ENCODE measurements at regions not wholly inside any gene's neighbourhood (a gene's known extent, or its start where the extent isn't known, plus 50 kb on each side); places are given as distances from the start of the nearest gene placed in this dataset.
"Not testable (repeated sequence)": the region's sequence is repeated elsewhere in the genome, so short reads cannot be mapped to it uniquely, and the experiment has no call there.

DNA sequence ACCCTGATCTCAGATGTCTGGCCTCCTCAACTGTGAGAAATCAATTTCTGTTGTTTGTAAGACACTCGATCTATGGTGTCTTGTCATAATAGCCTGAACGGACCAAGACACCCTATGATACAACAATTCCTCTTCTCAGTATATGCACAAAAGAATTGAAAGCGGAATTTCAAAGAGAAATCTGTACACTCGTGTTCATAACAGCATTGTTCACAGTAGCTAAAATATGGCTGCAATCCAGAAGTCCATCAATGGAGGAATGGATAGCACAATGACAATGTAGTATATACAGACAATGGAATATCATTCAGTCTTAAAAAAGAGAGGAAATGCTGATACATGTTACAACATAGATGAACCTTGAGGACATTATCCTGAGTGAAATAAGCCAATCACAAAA, 354.6 kb downstream of the SFMBT2 start:
- no peak for DNase-seq (ENCODE audit: low read depth)

DNA sequence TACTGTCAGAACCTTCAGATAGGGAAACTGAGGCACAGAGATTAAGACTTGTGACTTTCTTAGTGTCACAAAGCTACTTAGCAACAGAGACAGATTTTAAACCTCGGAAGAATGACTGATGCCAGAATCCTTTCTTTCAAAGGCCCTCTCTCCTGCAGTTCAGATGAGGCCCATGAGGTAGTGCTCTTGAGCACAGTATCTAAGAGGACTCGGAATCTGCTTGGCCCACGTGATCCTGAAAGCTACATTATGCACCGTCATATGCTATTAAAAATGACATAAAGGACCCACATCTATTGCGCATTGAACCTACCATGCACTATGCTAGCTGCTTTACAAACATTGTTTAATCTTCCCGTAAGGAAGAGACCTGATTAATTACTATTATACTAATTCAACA, 355.9 kb downstream of the SFMBT2 start:
- no peak for DNase-seq (ENCODE audit: low read depth)

DNA sequence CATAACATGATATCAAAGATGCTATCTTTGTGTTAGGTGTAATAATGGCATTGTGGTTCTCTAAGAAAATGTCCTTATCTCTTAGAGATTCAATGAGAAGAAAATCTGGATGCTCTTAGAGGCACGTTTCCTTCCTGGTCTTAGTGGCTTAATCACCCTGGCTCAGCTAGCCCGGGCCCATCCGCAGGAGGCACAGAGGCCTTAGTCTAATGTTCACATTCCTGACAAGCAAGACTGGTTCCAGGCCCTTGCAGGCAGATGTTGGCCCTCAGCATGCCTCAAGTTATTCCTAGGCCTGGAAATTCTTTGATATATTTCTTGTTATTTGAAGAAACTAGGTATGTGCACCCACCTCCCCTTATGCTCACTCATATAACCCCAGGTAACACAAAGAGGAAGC, 357.6 kb downstream of the SFMBT2 start:
- DNase-seq (ENCODE audit: low read depth) = no peak

DNA sequence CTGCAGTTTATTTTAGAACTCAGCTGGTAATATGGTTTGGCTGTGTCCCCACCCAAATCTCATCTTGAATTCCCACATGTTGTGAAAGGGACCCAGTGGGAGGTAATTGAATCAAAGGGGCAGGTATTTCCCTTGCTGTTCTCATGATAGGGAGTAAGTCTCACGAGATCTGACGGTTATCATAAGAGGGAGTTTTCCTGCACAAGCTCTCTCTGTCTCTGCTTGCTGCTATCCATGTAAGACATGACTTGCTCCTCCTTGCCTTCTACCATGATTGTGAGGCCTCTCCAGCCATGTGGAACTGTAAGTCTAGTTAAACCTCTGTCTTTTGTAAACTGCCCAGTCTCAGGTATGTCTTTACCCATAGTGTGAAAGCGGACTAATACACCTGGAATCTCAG, 360.8 kb downstream of the SFMBT2 start:
- DNase-seq (ENCODE audit: low read depth) = not testable (repeated sequence)

DNA sequence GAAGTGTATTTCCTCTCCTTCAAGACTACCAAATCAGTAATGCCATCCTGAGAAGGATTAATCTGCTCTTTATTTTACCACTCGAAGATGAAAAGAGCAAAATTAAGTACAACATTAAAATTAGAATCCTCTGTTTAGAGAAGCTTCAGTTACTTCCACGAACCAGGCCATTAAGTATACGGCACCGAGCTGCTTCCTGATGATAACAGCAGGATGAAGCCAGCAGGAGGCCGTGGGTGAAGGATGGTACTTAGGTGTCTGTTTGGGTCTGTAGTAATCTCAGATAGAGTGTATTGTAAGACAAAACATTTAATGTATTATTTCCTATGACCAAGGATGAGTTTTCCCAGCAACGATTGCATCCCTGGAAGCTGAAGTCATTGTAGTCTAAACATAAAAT, 362.8 kb downstream of the SFMBT2 start:
- no peak for DNase-seq (ENCODE audit: low read depth)

DNA sequence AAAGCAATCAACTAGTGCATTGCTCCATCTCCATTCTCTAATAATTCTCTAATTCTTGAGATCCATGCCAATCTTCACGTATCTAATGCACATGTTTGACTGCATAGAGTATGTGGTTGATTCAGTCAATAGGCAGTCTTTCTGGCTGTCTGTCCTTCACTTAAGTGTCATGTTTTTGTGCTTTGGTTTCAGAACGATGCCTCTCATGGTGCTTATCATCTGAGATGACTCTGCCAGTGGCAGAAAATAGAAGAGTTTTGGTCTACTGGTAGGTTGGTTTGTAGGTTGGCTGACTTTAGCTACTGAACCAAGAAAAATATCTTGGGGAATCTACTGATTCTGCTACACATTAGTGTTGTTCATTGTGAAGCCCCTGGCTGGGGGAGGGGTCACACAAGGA, 364.2 kb downstream of the SFMBT2 start:
- DNase-seq (ENCODE audit: low read depth) = no peak

DNA sequence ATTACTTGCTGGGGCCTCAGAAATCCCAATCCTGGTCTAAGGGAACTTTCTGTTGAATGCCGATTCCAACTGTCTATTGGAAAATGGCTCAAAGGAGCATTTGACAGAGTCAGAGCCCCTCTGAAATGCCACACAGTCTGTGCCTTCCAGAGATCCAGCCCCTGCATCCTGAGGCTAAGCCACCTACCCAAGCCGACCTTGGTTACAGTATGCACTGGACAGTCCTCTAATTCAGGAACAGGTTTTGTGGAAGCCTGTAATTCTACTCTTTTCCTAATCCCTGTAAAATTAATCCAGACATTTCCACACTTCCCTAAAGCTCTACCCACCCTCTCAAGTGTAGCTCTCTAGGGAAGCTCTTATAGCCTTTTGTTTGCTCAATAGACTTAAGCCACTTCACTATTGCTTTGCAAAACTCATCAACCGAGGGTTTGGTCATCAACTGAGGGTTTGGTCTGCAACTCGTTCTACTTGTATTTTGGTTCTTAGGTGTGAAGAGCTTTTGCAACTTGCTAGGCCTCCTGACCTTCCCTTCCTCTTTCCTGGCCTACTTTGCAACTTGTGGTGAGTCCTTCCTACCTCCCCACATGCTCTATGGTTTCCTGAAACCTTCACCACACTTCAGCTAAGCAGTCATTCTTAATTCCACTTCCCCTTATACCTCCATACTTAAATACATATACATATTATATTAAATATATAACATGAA, 364.8 kb downstream of the SFMBT2 start:
- DNase-seq (ENCODE audit: low read depth) = no peak

DNA sequence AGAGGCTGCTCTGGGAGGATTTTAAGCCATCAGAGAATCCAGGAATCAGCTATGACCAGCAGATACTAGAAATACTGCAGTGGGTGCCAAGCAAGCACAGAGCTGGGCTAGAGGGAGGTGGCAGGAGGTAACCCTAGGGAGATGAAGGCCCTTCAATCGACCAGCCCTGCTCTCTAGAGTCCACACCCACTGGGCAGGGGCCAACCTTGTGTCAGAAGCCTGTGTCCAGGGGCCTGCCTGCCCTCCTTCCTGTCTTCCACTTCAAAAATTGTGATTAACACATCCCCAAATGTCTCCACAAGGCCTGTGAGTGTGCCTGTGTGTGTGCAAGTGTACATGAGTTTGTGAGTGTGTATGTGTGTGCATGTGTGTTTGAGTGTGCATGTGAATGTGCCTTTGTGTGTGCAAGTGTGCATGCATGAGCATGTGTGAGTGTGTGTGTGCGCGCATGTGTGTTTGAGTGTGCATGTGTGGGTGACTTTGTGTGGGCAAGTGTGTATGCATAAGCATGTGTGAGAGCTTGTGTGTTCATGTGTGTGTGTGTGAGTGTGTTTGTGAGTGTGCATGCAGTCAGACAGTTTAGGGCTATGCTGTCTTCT, 367.7 kb downstream of the SFMBT2 start:
- no peak for DNase-seq (ENCODE audit: low read depth)

DNA sequence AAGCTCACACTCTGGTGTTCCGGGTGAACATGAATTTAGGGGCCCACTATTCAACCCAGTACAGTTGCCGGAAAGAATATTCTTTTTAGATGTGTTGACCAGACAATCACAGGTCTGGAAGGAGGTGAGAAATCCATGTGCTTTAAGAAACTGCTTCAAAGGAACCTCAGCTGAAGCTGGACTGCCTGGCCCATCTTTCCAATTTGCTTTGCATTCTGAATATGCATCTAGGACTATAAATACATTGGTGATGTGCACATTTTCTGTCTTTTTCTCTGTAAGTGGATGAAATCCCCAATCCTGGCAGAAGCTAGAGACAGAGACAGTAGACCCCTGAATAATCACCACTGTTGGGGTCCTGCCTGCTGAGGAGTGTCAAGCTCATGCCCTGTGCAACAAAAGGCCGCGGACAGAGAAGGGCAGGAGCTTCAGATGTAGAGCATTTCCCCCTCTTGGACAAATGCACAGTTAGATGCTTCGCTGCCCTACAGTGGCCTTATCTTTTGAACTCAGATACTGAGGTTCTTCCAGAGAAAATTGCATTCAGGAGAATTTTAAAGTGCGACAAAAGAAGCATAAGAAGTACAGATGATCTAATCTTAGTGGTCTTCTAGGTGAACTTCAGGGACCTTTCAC, 368.3 kb downstream of the SFMBT2 start:
- no peak for DNase-seq (ENCODE audit: low read depth)

DNA sequence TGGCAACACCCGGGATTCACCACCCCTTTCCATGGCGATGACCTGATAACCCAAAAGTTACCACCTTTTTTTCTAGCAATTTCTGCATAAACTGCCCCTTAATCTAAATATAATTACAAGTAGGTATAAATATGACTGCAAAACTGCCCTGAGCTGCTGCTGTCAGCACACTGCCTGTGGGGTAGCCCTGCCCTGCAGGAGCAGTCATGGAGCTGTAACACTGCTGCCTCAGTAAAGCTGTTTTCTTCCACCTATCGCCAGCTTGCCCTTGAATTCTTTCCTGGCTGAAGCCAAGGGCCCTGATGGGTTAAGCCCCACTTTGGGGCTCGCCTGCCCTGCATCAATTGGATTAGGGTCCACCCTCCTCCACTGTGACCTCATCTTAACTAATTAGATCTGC, 368.8 kb downstream of the SFMBT2 start:
- DNase-seq (ENCODE audit: low read depth) = no peak

DNA sequence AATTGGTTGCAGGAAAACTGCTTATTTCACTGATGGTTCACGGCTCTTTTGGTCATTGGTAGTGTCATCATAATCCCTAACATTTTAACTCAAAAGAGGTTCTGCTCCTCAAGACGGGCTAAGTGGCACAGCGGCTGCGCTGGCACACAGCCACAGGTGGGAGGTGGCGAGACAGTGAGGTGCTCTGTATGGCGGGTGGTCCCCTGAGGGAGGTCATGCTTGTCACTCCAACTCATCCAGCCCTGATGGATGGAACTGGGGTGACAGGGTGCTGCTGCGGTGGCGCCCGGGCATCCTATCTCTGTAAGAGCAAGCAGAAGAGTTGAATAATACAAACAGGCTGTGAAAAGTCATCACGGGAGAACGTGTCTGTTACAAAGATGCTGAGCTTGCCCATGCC, 370.2 kb downstream of the SFMBT2 start:
- DNase-seq (ENCODE audit: low read depth) = no peak

DNA sequence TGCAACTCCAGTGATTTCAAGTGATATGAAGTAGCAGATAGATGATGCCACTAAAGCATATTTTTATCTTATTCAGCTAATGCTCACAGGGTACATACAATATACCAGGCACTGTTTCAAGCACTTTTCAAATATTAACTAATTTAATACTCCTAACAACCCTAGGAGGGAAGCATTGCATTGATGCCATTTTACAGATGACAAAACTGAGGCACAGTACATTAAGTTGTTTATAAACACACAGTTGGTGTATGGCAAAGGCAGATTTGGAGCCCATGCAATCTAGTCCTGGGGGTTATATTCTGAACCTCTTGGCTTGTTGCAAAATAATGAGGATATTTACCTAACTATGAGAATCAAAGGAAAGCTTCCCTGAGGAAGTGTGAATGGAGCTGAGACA, 371.0 kb downstream of the SFMBT2 start:
- no peak for DNase-seq (ENCODE audit: low read depth)

DNA sequence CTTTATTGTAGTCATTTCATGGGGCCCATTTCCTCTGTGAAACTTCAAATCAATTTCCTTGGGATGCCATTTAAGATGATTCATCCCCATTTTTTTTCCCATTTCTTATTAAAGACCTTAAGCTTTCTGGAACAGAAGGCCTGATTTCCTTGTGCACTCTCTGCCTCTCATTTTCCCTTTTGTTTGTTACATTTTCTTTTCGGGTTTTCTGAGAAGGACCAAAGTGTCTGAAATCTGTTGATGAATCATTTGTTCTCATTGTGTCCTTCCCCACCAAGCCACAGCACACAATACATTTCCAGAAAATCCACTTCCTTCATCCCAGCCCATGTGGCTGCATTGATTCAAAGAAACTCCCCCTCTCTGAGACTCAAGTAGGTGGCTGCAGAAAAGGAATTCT, 372.4 kb downstream of the SFMBT2 start:
- DNase-seq (ENCODE audit: low read depth) = no peak

DNA sequence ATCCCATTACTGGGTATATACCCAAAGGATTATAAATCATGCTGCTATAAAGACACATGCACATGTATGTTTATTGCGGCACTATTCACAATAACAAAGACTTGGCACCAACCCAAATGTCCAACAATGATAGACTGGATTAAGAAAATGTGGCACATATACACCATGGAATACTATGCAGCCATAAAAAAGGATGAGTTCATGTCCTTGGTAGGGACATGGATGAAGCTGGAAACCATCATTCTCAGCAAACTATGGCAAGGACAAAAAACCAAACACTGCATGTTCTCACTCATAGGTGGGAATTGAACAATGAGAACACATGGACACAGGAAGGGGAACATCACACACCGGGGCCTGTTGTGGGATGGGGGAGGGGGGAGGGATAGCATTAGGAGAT, 373.4 kb downstream of the SFMBT2 start:
- not testable (repeated sequence) for DNase-seq (ENCODE audit: low read depth)

DNA sequence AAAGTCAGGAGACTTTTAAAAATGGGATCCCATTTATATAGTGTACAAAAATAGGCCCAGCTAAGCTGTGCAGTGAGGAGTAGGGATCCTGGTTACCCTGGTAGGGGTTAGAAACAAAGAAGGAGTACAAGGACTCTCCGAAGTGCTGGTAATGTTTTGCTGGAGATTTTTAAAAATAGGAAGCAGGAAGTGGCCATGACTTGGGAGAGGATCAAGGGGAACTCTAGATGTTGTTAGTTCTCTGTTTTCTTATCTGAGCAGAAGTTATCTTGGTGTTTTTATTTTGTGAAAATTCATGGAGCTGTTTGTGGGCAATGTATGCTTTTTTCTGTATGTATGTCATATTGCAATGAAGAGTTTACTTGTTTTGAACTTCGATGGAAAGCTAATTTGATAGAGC, 373.9 kb downstream of the SFMBT2 start:
- no peak for DNase-seq (ENCODE audit: low read depth)

DNA sequence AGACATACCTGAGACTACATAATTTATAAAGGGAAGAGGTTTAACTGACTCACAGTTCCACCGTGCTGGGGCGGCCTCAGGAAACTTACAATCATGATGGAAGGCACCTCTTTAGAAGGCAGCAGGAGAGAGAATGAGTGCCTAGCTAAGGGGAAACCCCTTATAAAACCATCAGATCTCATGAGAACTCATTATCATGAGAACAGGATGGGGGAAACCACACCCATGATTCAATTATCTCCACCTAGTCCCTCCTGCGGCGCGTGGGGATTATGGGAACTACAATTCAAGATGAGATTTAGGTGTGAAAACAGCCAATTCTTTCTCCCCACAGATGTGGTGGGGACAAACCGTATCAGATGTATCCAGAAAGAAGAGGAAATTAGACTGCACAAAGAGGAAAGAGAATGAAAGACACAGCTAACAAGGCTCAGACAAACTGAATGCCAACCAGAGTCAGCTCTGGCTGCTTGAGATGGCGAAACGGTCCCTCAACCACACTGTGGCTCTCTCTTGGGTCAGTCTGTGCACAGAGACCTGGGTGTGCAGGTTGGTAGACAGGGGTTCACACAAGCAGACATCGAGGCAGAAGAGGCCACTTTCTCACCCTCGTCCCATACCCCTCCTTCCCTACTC, 375.6 kb downstream of the SFMBT2 start:
- DNase-seq (ENCODE audit: low read depth) = no peak

DNA sequence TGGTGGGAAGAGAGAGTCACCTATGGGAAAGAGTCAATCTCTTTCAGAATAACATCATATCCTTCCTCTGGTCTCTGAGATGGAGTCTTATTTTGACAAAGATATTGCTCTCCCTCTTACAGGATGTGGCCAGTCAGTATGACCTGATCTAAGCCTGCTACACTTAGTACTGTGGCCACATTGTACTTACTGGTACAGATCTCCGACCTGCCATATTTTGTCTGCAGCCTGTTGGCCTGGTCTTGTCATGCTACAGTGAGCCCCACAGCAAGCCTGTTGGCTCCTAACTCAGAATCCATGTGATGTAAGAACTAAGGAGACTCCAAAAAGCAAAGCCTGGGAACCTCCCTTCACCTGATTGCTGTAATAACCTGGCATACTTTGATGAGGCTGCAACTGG, 377.8 kb downstream of the SFMBT2 start:
- DNase-seq (ENCODE audit: low read depth) = no peak

DNA sequence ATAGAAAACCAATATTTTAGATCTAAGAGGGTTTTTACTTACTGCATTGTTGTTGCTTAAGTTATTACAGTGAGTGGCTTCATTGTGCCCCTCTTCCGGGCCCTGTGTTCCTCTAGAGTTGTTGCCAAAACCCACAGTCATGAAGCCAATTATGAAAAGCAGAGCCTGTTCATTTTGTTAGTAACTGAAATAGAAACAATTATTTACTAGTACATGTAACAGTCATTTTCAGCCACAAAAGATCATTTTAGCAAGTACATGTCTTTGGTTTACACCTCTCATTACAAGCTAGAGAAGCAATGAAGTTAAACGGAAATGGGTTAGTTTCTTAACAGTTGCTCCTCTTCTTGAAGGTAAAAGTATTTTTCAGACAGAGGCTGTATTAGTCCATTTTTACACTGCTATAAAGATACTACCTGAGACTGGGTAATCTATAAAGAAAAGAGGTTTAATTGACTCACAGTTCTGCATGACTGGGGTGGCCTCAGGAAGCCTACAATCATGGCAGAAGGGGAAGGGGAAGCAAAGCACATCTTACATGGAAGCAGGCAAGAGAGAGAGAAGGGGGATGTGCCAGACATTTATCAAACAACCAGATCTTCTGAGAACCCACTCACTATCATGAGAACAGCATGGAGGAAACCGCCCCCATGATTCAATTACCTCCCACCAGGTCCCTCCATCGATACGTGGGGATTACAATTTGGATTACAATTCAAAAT, 380.5 kb downstream of the SFMBT2 start:
- DNase-seq (ENCODE audit: low read depth) = no peak

DNA sequence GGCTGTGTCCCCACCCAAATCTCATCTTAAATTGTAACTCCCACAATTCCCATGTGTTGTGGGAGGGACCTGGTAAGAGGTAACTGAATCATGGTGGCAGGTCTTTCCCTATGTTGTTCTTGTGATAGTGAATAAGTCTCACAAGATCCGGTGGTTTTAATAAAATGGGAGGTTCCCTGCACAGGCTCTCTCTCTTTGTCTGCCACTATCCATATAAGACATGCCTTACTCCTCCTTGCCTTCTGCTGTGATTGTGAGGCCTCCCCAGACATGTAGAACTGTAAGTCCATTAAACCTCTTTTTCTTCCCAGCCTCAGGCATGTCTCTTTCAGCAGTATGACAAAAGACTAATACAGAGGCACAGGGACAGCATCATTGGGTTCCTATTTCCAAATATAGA, 381.2 kb downstream of the SFMBT2 start:
- DNase-seq (ENCODE audit: low read depth) = no peak

DNA sequence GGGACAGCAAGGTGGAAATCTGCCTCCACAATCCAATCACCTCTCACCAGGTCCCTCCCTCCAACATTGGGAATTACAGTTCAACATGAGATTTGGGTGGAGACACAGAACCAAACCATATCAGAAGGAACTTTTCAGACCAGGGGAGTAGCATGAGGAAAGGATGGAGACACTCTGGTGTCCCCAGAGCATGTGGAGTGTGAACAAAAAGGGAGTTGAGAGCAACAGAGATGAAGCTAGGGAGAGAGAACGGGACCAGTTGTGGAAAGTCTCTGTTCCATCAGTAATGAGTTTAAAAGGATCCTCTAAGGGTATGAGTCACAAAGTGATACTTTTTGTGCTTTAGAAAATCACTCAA, 382.0 kb downstream of the SFMBT2 start:
- DNase-seq (ENCODE audit: low read depth) = no peak

DNA sequence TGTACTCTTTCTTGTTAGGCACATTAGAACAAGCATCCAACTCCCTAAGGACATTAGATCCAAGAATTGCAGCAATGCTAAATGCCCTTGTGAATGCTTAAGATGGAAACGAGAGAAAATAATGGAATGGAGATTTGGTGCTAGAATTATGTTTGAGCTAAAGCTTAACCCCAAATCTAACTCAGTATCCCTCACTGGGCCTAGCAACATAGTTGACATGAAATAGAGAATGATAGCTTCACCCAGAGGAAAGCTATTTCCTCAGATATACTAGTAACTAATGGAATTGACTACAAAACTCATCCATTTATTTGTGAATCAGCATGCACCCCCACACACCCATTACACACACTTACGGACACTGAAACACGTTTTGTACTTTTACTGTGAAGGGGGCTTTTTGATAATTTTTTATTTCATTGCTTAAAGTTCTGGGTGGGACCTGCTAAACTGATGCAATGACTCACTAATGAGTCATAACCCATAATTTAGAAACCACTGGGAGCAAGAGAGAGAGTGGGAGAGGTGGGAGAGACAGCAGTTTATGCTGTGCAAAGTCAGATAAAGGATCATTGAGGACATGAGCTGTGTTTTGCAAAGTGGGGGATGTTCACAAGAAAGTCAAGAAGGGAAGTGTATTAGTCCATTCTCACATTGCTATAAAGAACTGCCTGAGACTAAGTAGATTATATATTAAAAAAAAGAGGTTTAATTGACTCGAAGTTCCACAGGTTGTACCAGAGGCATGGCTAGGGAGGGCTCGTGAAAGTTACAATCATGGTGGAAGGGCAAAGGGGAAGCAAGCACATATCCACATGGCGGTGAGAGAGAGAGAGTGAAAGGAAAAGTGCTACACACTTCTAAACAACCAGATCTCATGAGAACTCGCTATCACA, 382.7 kb downstream of the SFMBT2 start:
- no peak for DNase-seq (ENCODE audit: low read depth)

All from GM04504 (cell line).